Bronchial epithelial cell (primary cell): ENCODE measurements at regions not wholly inside any gene's neighbourhood (a gene's known extent, or its start where the extent isn't known, plus 50 kb on each side); places are given as distances from the start of the nearest gene placed in this dataset.
"Not testable (repeated sequence)": the region's sequence is repeated elsewhere in the genome, so short reads cannot be mapped to it uniquely, and the experiment has no call there.

ENCODE experiments used
- DNase-seq: peaks from one replicate; pipeline ENCODE4 v3.0.0-alpha.2; 2010; ENCODE audit warnings: low read depth
- FAIRE-seq: peaks from 2 replicates; lab custom pipeline; 2011; peaks lifted over from hg19 to GRCh38; lab: Jason Lieb, UNC
- H3K27me3 ChIP-seq: 2 replicates; pipeline ENCODE4 v1.5.1; 2011; ENCODE audit warnings: low read length; ENCODE audit not compliant: control insufficient read depth, insufficient read depth
- H3K36me3 ChIP-seq: 2 replicates; pipeline ENCODE4 v1.5.1; 2011; ENCODE audit warnings: low read length; ENCODE audit not compliant: control insufficient read depth, insufficient read depth
- H3K4me3 ChIP-seq: 2 replicates; pipeline ENCODE4 v1.5.1; 2011; ENCODE audit warnings: mild to moderate bottlenecking, low read depth, low read length, control low read depth
- TF ChIP-seq, protein P1 (sequence below): IDR thresholded peaks from 2 replicates; pipeline ENCODE4 v1.5.1; 2011; ENCODE audit warnings: mild to moderate bottlenecking, moderate library complexity, low read length, control low read depth, inconsistent platforms; ENCODE audit not compliant: insufficient read depth, severe bottlenecking

DNA sequence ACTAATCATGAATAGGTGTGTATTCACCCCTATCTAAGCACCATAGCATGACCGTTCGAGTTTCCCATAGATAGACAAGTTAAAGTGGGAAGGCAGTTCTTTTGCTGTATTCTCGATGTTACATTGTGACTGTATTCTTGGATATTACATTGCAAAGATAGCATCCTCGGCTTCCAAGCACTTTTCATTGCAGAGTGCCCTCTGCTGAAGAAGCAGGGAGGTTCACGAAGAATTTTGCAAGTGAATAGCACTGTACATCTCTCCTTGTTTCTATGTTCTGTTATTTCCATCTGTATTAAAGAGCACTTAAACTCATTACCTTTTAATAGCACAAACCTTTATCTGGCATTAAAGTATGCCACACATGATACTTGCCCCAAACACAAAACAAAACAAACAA, 426.7 kb upstream of the ARX start:
- TF ChIP-seq, protein P1, sequence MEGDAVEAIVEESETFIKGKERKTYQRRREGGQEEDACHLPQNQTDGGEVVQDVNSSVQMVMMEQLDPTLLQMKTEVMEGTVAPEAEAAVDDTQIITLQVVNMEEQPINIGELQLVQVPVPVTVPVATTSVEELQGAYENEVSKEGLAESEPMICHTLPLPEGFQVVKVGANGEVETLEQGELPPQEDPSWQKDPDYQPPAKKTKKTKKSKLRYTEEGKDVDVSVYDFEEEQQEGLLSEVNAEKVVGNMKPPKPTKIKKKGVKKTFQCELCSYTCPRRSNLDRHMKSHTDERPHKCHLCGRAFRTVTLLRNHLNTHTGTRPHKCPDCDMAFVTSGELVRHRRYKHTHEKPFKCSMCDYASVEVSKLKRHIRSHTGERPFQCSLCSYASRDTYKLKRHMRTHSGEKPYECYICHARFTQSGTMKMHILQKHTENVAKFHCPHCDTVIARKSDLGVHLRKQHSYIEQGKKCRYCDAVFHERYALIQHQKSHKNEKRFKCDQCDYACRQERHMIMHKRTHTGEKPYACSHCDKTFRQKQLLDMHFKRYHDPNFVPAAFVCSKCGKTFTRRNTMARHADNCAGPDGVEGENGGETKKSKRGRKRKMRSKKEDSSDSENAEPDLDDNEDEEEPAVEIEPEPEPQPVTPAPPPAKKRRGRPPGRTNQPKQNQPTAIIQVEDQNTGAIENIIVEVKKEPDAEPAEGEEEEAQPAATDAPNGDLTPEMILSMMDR = peak; percentile 4
- Histone ChIP-seq H3K36me3 (no peaks in the 10 kb centered on the region), H3K27me3 (no peaks in the 10 kb centered on the region), H3K4me3 (no peak overlapping the region)
- no peak for FAIRE-seq
- peak; percentile 0 for DNase-seq

DNA sequence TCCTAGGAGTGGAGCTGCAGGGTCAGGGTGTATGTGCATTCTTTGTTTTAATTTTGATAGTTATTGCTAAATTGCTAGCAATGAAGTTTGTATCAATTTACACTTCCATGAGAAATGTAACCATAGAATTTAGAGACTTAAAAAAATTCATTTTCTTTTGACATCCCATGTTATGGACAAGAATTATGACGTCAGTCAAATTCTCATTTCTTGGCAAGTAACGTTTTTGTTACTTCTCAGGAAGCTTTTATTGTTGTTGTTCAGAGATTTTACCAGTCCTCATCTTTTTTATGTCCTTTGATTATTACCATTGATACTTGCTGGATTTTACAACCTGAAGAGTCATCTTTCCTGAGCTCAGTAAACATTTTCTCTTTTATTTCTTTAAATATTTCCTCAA, 417.5 kb upstream of the ARX start:
- DNase-seq (no peak), FAIRE-seq (no peak)
- no peak overlapping the region for H3K4me3 ChIP-seq
- TF ChIP-seq, protein P1 = no peak
- no peaks in the 10 kb centered on the region for H3K36me3 ChIP-seq
- no peaks in the 10 kb centered on the region for H3K27me3 ChIP-seq

DNA sequence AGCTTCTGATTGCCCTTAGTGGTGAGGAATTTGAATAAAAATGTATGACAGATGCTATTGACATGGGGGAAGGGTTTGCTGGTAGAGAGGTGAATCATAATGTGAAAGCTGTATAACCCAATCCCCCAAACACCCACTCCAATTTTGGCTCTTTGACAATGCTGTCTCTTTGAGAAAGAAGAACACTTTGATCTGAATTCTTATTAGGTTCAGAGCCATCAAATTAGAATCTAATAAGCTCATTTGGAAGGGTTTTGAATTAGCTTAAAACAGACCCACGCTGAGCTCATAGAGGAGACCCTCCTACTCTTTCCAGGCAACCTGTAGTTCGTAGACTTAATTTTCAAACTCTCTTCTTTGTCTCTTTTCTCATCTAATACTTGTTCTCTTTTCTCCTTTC, 416.6 kb upstream of the ARX start:
- DNase-seq = no peak
- H3K27me3 ChIP-seq = no peaks in the 10 kb centered on the region
- TF ChIP-seq, protein P1 = no peak
- no peaks in the 10 kb centered on the region for H3K36me3 ChIP-seq
- no peak for FAIRE-seq
- H3K4me3 ChIP-seq = no peak overlapping the region

DNA sequence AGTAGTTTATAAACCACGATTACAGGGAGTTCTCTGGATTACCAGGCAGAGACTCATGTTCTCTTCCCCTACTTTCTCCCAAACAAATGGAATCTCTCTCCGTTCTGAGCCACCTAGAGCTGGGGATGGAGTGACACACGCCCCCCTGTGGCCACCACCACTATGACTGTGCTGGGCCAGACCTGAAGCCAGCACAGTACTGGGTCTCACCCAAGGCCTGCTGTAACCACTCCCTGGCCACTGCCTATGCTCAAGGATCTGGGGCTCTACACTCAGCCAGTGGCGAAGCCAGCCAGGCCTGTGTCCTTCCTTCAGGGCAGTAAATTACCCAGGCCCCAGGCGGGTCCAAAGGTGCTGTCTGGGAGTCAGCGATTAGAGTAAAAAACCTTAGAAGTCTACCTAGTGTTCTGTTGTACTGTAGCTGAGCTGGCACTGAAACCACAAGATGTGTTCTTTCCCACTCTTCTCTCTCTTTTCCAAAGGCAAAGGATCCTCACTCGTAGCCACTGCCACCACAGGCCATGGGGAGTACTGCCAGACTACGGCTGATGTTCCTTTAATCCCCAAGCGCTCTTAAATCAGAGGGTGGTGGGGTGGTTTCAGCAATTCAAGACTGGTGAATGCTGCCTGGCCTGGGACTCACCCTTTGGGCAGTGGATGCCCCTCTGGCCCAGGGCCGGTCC, 412.2 kb upstream of the ARX start:
- no peak for DNase-seq
- FAIRE-seq = no peak
- no peak overlapping the region for H3K4me3 ChIP-seq
- no peaks in the 10 kb centered on the region for H3K36me3 ChIP-seq
- H3K27me3 ChIP-seq = no peaks in the 10 kb centered on the region
- TF ChIP-seq, protein P1 = no peak

DNA sequence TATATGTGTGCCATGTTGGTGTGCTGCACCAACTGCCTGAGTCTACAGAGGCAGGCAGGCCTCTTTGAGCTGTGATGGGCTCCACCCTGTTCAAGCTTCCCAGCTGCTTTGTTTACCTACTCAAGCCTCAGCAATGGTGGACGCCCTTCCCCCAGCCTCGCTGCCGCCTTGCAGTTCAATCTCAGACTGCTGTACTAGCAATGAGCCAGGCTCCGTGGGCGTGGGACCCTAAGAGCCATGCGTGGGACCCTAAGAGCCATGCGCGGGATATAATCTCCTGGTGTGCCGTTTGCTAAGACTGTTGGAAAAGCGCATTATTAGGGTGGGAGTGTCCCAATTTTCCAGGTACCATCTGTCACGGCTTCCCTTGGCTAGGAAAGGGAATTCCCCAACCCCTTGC, 388.4 kb upstream of the ARX start:
- not testable (repeated sequence) for H3K27me3 ChIP-seq, H3K4me3 ChIP-seq, H3K36me3 ChIP-seq, FAIRE-seq, DNase-seq

DNA sequence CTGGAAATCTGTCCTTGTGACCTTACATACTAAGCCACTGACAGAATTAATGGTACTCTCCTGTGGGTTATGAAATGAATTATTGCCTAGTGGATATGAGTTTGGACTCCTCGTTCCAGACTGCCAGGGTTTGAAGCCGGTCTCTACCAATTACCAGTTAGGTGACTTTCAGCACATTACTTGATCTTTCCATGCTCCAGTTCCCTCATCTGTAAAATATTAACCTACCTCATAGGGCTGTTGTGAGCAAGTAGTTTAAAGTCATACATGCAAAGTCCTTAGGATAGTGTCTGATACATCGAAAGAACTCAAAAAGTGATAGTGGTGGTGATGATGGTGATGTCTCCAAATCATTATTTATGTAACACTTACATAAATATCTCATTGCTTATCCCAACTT, 373.5 kb upstream of the ARX start:
- Histone ChIP-seq H3K36me3 (no peaks in the 10 kb centered on the region), H3K27me3 (no peaks in the 10 kb centered on the region), H3K4me3 (no peak overlapping the region)
- TF ChIP-seq, protein P1 = no peak
- no peak for DNase-seq
- FAIRE-seq = no peak
